ENCODE measurements at regions not wholly inside any gene's neighbourhood (a gene's known extent, or its start where the extent isn't known, plus 50 kb on each side); places are given as distances from the start of the nearest gene placed in this dataset.

GRCh38 chr4:127149086-127149485, 483.7 kb upstream of the INTU start:
- Histone ChIP-seq H3K9ac (ENCODE audit: low read depth, low read length) (no peak overlapping the region), H3K4me2 (ENCODE audit: insufficient read depth, low read length) (no peak overlapping the region), H3K79me2 (ENCODE audit: insufficient read depth, low read length) (no peaks in the 10 kb centered on the region), H3K27ac (ENCODE audit: low read length) (no peak overlapping the region), H3K4me3 (ENCODE audit: low read depth in 1 of 2, low read length in 2 of 2) (no peak overlapping the region), H3K36me3 (ENCODE audit: insufficient read depth, low read length) (no peaks in the 10 kb centered on the region), H2AFZ (ENCODE audit: low read depth, low read length) (no peak overlapping the region), H3K9me3 (ENCODE audit: insufficient read depth, low read length, severe bottlenecking) (no peaks in the 10 kb centered on the region), H4K20me1 (ENCODE audit: insufficient read depth, low read length) (no peaks in the 10 kb centered on the region), H3K27me3 (ENCODE audit: insufficient read depth, low read length, poor library complexity) (no peaks in the 10 kb centered on the region), H3K4me1 (ENCODE audit: insufficient read depth, low read length) (no peaks in the 10 kb centered on the region)
- no peak for TF ChIP-seq EZH2 (IDR thresholded peaks at IDR 0.05; ENCODE audit: borderline replicate concordance, low read depth, low read length, severe bottlenecking)
- TF ChIP-seq CTCF (IDR thresholded peaks at IDR 0.05; ENCODE audit: borderline replicate concordance, extremely low read depth, low read length, poor library complexity, severe bottlenecking) = no peak
- ATAC-seq (ENCODE audit: insufficient read depth, low read depth) = no peak
- DNase-seq = no peak

DNA sequence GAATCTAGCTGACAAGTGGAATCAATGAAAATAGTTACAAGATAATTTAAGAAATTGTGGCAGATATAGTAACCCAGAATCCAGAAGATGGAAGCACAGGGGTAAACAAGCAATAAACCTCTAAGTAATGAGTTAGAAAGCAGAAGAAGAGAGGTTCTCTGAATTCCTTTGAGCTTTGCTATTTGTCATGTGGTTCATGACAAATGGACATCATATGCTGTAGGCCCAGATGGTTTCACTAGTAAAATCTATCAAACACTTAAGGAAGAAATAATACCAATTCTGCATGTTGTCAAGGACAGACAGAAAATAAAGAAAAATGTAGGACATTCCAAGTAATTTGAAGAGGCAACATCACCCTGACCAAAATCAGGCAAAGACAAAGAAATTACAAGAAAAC, 480.8 kb upstream of the INTU start:
- DNase-seq = no peak

GRCh38 chr4:127155116-127155515, 477.6 kb upstream of the INTU start:
- ATAC-seq (ENCODE audit: insufficient read depth, low read depth) (no peak), DNase-seq (no peak)
- Histone ChIP-seq H3K27me3 (ENCODE audit: insufficient read depth, low read length, poor library complexity) (no peaks in the 10 kb centered on the region), H3K4me2 (ENCODE audit: insufficient read depth, low read length) (no peak overlapping the region), H3K4me1 (ENCODE audit: insufficient read depth, low read length) (no peaks in the 10 kb centered on the region), H3K9me3 (ENCODE audit: insufficient read depth, low read length, severe bottlenecking) (no peaks in the 10 kb centered on the region), H3K79me2 (ENCODE audit: insufficient read depth, low read length) (no peaks in the 10 kb centered on the region), H3K27ac (ENCODE audit: low read length) (no peak overlapping the region), H3K4me3 (ENCODE audit: low read depth in 1 of 2, low read length in 2 of 2) (no peak overlapping the region), H3K36me3 (ENCODE audit: insufficient read depth, low read length) (no peaks in the 10 kb centered on the region), H2AFZ (ENCODE audit: low read depth, low read length) (no peak overlapping the region), H4K20me1 (ENCODE audit: insufficient read depth, low read length) (no peaks in the 10 kb centered on the region), H3K9ac (ENCODE audit: low read depth, low read length) (no peak overlapping the region)
- TF ChIP-seq CTCF (IDR thresholded peaks at IDR 0.05; ENCODE audit: borderline replicate concordance, extremely low read depth, low read length, poor library complexity, severe bottlenecking) (no peak), EZH2 (IDR thresholded peaks at IDR 0.05; ENCODE audit: borderline replicate concordance, low read depth, low read length, severe bottlenecking) (no peak)

More for the DNA sequence above, 480.8 kb upstream of the INTU start:
- Histone ChIP-seq H3K4me3 (ENCODE audit: low read depth in 1 of 2, low read length in 2 of 2) (no peak overlapping the region), H2AFZ (ENCODE audit: low read depth, low read length) (no peak overlapping the region), H3K27ac (ENCODE audit: low read length) (no peak overlapping the region), H4K20me1 (ENCODE audit: insufficient read depth, low read length) (no peaks in the 10 kb centered on the region), H3K9ac (ENCODE audit: low read depth, low read length) (no peak overlapping the region), H3K4me2 (ENCODE audit: insufficient read depth, low read length) (no peak overlapping the region), H3K36me3 (ENCODE audit: insufficient read depth, low read length) (no peaks in the 10 kb centered on the region), H3K9me3 (ENCODE audit: insufficient read depth, low read length, severe bottlenecking) (no peaks in the 10 kb centered on the region), H3K27me3 (ENCODE audit: insufficient read depth, low read length, poor library complexity) (no peaks in the 10 kb centered on the region), H3K4me1 (ENCODE audit: insufficient read depth, low read length) (no peaks in the 10 kb centered on the region), H3K79me2 (ENCODE audit: insufficient read depth, low read length) (no peaks in the 10 kb centered on the region)
- TF ChIP-seq CTCF (IDR thresholded peaks at IDR 0.05; ENCODE audit: borderline replicate concordance, extremely low read depth, low read length, poor library complexity, severe bottlenecking) (no peak), EZH2 (IDR thresholded peaks at IDR 0.05; ENCODE audit: borderline replicate concordance, low read depth, low read length, severe bottlenecking) (no peak)
- ATAC-seq (ENCODE audit: insufficient read depth, low read depth) = no peak

DNA sequence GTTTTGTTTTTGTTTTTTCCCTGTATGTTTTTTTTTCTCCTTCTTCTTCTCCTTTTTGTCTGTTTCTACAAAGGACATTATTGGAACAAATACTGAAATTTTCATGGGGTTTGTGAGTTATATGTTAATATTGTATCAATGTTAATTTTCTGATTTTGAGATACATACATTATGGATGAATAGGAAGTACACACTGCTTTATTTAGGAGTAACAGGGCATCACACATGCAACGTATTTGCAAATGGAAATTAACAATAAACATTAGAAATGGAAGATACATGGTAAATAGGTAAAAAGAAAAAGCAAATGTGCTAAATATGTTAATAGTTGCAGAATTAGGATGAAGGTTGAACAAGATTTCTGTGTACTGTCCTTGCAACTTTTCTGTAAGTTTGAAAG, 477.2 kb upstream of the INTU start:
- no peaks in the 10 kb centered on the region for H3K79me2 ChIP-seq (ENCODE audit: insufficient read depth, low read length)
- no peak overlapping the region for H3K4me3 ChIP-seq (ENCODE audit: low read depth in 1 of 2, low read length in 2 of 2)
- H3K4me2 ChIP-seq (ENCODE audit: insufficient read depth, low read length) = no peak overlapping the region
- no peaks in the 10 kb centered on the region for H3K4me1 ChIP-seq (ENCODE audit: insufficient read depth, low read length)
- H3K36me3 ChIP-seq (ENCODE audit: insufficient read depth, low read length) = no peaks in the 10 kb centered on the region
- H3K9me3 ChIP-seq (ENCODE audit: insufficient read depth, low read length, severe bottlenecking) = no peaks in the 10 kb centered on the region
- H2AFZ ChIP-seq (ENCODE audit: low read depth, low read length) = no peak overlapping the region
- no peak overlapping the region for H3K27ac ChIP-seq (ENCODE audit: low read length)
- no peaks in the 10 kb centered on the region for H4K20me1 ChIP-seq (ENCODE audit: insufficient read depth, low read length)
- H3K9ac ChIP-seq (ENCODE audit: low read depth, low read length) = no peak overlapping the region
- DNase-seq (no peak), ATAC-seq (ENCODE audit: insufficient read depth, low read depth) (no peak)
- no peak for TF ChIP-seq EZH2 (IDR thresholded peaks at IDR 0.05; ENCODE audit: borderline replicate concordance, low read depth, low read length, severe bottlenecking)
- no peaks in the 10 kb centered on the region for H3K27me3 ChIP-seq (ENCODE audit: insufficient read depth, low read length, poor library complexity)
